HG03460 (cell line): ENCODE measurements at regions not wholly inside any gene's neighbourhood (a gene's known extent, or its start where the extent isn't known, plus 50 kb on each side); places are given as distances from the start of the nearest gene placed in this dataset.
"Not testable (repeated sequence)": the region's sequence is repeated elsewhere in the genome, so short reads cannot be mapped to it uniquely, and the experiment has no call there.

Source experiments
- ATAC-seq: cut with Tn5 transposase; IDR thresholded peaks from one replicate; pipeline ENCODE4 v1.9.1; 2021; ENCODE audit not compliant: unreplicated experiment

DNA sequence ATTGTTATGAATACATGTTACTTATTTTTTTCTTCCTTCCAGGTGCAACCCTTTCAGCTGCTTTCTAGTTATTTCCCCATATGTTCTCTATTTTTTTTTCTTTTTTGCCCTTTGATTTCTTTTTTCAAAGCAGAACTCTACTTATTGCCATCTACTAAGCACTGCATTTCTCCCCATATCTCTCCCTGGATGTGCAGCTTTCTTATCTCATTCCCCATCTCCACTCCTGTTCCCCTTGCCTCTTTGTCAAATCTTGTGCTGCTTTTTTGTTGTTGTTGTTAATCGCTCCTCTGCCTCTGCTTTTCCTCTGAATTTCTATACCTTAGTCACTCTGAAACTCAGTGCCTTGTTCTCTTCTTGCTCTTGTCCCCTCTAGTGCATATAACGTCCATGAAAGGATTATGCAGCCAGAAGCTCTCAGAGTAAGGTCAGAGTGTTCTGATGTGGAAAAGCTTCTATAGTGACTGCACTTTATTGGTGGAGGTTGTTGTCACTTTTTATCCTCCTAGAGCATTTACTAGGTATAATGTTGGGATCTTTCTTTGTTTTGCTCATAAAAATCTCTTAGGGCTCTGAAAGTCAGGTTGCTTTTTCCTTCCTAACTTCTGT, 51.1 kb upstream of the JADE1 start:
- ATAC-seq: no peak

DNA sequence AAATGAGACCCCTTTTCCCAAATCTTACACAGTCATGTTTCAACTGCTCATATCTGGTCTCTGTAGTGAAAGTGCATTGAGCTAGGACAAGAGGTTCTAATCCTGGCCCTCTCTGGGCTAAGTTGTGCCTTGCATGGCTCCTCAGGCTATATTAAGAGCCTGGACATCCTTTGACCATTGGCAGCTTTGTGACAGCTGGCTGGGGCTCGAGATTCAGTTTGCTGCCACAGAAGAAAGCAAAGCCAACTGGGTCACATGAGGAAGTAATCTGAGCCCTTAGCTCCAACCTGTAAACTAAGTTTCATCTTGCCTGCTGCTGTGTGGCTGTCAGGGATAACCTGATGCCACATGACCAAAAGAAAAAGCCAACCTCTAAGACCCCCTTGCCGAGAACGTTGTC, 51.8 kb upstream of the JADE1 start:
- no peak for ATAC-seq

- no peak for ATAC-seq
These were observed 58.1 kb upstream of the JADE1 start for GRCh38 chr4:128751354-128751753.

DNA sequence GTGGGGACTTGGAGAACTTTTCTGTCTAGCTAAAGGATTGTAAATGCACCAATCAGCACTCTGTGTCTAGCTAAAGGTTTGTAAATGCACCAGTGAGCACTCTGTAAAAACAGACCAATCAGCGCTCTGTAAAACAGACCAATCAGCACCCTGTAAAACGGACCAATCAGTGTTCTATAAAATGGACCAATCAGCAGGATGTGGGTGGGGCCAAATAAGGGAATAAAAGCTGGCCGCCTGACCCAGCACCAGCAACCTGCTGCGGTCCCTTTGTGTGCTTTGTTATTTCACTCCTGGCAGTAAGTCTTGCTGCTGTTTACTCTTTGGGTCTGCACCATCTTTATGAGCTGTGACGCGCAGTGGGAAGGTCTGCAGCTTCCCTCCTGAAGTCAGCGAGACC, 67.8 kb upstream of the JADE1 start:
- not testable (repeated sequence) for ATAC-seq

- no peak for ATAC-seq
These were observed 72.4 kb upstream of the JADE1 start for GRCh38 chr4:128737098-128737513.

GRCh38 chr4:128735714-128736113, 73.8 kb upstream of the JADE1 start:
- ATAC-seq: no peak

- ATAC-seq: no peak
These were observed 81.3 kb upstream of the JADE1 start for GRCh38 chr4:128728190-128728589.

GRCh38 chr4:128727658-128728057, 81.8 kb upstream of the JADE1 start:
- no peak for ATAC-seq

DNA sequence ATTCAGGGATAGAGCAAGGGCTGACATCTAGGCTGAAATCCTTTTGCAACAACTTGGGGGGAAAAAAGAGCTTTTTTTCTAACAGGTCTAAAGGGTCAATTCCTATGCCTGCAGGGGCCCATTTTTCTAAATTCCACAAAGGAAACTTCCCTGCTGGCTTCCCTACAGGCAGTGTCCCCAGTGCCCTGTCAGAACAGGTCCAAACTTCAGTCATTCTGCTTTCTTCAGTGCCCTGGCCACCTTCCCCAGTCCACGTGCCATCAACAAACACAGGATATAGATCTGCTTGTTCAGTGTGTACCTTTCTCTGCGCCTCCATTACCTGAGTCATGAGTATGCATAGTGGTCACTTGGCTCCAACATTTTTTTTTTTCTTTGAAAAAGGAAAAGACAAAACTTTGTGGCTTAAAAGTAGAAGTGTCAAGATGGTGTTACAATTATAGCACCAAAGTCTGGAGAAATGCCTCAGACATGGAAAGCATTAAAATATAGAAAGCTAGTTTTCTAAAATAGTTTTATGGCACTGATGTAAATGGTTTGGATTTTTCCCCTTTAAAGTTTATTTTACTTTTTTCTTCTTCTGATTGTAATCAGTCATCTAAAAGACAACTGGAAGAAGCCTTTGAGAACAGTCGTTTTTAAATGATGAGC, 84.0 kb upstream of the JADE1 start:
- no peak for ATAC-seq

DNA sequence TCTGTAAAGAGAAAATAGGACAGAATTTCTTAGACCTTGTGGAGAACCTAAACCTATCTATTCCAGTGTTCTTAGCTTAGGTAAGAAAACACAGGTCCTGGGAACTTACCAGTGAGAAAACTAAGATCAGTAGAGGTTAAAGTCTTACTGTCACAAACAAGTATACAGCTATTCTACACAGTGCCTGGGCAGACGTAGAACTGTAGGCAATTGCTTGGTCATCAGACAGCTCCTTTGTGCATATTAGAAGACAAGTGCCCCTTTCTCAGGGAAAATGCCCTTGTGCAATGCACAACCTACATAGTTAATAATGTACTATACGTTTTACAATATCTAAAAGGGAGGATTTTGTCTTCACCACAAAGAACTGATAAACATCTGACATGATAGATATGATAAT, 86.6 kb upstream of the JADE1 start:
- no peak for ATAC-seq

DNA sequence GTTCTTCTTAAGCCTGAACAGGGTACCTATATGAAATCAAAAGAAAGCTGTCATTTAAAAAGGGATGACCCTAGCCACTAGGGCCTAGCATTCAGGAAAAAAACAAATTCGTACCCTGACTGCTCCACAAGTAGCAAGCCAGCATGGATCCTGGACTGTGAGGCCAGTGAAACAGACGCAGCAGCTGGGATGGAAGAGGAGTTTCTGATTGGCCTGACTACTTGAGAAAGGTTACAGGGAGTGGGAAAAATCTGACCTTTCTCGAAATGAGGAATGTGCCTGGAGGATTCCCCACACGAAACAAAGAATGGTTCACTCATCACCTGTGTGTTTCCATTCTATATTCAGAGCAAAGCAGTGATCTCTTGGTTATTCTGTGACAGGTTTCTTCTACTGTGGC, 87.6 kb upstream of the JADE1 start:
- ATAC-seq: no peak

DNA sequence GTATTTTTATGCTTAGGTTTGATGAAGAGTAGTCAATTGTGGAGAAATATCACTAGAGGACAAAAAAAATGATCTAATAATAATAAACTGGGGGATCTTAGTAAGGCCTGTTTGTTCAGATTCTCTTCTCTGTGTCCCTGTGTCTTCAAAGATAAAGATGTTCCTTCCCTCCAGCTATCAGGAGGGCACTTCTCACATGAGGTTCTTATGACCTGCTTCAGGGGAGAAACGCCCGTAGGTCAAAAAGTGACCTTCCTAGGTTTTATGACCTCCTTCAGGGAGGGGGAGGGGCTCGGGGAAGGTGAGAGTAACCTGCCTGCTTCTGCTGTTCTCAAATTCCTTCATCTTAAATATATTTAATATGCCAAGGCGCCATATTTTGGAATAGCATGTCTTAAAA, 89.2 kb upstream of the JADE1 start:
- no peak for ATAC-seq

GRCh38 chr4:128718768-128719167, 90.7 kb upstream of the JADE1 start:
- ATAC-seq: no peak

DNA sequence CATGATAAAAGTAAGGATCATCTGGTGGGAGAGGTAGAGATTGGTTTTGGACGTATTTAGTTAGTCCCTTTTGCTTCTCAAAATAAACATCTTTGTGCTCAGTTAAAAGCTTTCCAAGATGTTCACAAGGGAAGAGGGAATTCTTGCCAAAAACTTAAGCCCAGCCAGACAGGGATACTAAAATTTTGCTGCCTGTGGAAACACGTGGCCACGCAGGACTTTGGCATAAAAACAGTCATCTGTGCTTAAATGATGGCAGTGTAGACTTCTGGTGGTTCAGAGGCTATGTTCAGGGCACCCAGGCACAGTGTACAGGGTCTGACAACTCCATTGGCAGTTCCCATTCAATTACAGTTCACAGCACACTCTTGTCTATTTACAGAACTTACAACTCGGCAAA, 93.2 kb upstream of the JADE1 start:
- no peak for ATAC-seq

- no peak for ATAC-seq
These were observed 93.9 kb upstream of the JADE1 start for GRCh38 chr4:128715616-128716015.

GRCh38 chr4:128711361-128711760, 98.1 kb upstream of the JADE1 start:
- ATAC-seq: no peak

GRCh38 chr4:128709268-128709667, 100.2 kb upstream of the JADE1 start:
- ATAC-seq: no peak

- no peak for ATAC-seq
These were observed 101.6 kb upstream of the JADE1 start for GRCh38 chr4:128707864-128708263.

DNA sequence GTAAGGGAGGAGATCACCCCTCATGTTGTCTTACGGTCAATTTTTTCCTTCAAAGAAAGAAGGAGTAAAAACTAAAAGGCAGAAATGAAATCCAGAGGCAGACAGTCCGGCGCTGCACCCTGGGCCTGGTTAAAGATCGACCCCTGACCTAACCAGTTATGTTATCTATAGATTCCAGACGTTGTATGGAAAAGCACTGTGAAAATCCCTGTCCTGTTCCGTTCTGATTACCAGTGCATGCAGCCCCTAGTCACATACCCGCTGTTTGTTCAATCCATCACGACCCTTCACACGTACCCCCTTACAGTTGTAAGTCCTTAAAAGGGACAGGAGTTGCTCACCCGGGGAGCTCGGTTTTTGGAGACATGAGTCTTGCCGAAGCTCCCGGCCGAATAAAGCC, 105.6 kb upstream of the JADE1 start:
- no peak for ATAC-seq

GRCh38 chr4:128700659-128701350, 108.7 kb upstream of the JADE1 start:
- ATAC-seq: no peak

DNA sequence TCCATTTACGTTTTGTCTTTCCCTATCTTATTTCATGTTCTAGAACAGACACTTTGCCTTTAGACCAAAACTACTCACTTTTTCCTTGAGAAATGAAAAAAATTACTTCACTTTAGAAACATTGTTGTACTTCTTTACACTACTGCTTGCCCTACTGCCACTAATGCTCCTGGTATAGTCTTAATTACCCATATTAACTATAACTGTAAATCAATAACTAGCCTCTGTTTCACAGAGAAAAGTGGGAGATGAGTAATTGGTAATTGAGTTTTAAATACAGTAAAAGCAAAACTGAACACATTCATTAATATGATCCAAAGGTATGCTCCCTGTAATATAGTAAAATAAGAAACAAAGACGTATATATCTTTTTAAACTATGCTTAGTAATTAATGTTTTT, 111.1 kb upstream of the JADE1 start:
- ATAC-seq: no peak

DNA sequence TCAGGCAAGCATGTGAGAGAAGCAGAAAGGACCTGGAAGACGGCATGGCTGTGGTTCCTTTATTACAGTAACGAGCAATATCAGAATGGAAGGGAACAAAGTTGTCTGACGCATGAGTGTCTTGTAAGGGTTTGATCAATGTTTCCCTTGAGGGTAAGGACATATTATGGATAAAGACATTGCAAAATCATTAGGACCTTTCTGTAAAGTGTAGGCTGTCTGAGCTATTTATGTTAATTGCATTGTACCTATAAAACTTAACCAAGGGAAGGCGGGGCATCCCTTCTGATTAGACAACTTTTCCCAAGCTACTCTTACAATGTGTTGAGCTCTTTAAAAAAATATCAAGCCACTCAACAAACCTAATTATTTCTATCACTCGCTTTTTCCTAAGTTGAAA, 112.2 kb upstream of the JADE1 start:
- ATAC-seq: no peak

DNA sequence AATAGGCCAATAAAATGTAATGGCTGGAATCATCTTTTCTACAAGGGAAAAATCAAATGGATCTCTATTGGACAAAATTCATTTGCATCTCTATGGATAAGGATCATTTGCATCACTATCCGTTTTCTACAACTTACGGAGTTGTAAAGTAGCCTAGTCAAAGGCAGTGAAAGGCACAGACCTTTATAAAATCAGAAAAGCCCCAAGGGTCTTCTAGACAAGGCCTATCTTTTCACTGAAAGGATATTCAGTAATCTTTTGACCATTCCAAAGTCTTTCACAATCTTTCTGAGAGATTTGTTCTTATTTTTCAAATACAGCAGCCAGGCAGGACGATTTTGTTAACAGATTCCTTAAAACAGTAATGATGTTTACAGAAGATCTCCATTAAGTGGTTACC, 119.5 kb upstream of the JADE1 start:
- ATAC-seq: no peak
